Ishikawa (cell line): ENCODE measurements at regions not wholly inside any gene's neighbourhood (a gene's known extent, or its start where the extent isn't known, plus 50 kb on each side); places are given as distances from the start of the nearest gene placed in this dataset.

Experiments
- CEBPB ChIP-seq: IDR thresholded peaks from 2 replicates; pipeline ENCODE4 v1.6.1; 2012
- CREB1 ChIP-seq: IDR thresholded peaks from 2 replicates; pipeline ENCODE4 v1.6.1; 2012; ENCODE audit warnings: low read depth
- EGR1 ChIP-seq: IDR thresholded peaks from 2 replicates; pipeline ENCODE4 v1.6.1; 2012
- EP300 ChIP-seq: IDR thresholded peaks from 2 replicates; pipeline ENCODE4 v1.6.1; 2012; ENCODE audit warnings: borderline replicate concordance
- FOXM1 ChIP-seq: IDR thresholded peaks from 2 replicates; pipeline ENCODE4 v1.6.1; 2012; ENCODE audit warnings: low read depth, borderline replicate concordance
- MAX ChIP-seq: IDR thresholded peaks from 2 replicates; pipeline ENCODE4 v1.6.1; 2012
- NFIC ChIP-seq: IDR thresholded peaks from 2 replicates; pipeline ENCODE4 v1.6.1; 2012
- RAD21 ChIP-seq: IDR thresholded peaks from 2 replicates; pipeline ENCODE4 v1.6.1; 2012; ENCODE audit warnings: low read depth
- REST ChIP-seq: IDR thresholded peaks from 2 replicates; pipeline ENCODE4 v1.6.1; 2012; ENCODE audit warnings: low read depth, mild to moderate bottlenecking
- TAF1 ChIP-seq: IDR thresholded peaks from 2 replicates; pipeline ENCODE4 v1.6.1; 2012; ENCODE audit warnings: low read depth, mild to moderate bottlenecking
- TEAD4 ChIP-seq: IDR thresholded peaks from 2 replicates; pipeline ENCODE4 v1.6.1; 2012
- USF1 ChIP-seq: IDR thresholded peaks from 2 replicates; pipeline ENCODE4 v1.6.1; 2012
- ZBTB7A ChIP-seq: IDR thresholded peaks from 2 replicates; pipeline ENCODE4 v1.6.1; 2012; ENCODE audit warnings: low read depth

DNA sequence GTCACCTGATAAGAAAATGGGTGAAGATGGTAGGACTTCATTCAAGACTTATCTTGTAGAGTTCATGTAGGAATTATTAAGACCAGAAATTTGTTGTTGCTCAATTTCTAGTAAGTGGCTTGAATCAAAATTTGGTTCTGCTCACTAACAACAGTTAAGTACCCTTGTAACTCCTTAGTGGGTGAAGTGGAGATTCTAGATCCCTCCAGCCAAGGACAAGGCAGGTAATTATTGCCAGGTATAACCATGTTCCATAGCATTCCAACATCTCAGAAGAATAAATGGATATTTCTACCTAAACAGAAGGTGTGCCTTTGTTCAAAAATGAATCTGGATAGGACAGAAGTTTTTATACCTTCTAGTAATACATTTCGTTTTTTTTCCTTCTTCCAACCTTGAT, 282.3 kb downstream of the DUSP10 start:
- TF ChIP-seq MAX (no peak), EP300 (no peak), RAD21 (no peak), EGR1 (no peak), REST (no peak), USF1 (no peak), TAF1 (no peak), CEBPB (no peak), ZBTB7A (no peak), FOXM1 (no peak), TEAD4 (no peak), NFIC (no peak), CREB1 (no peak)
